ENCODE measurements at regions not wholly inside any gene's neighbourhood (a gene's known extent, or its start where the extent isn't known, plus 50 kb on each side); places are given as distances from the start of the nearest gene placed in this dataset.

- Histone ChIP-seq H4K91ac (replicated peaks; ENCODE audit: insufficient read length, low read length) (no peak overlapping the region), H3K27me3 (replicated peaks in 1 of 4; ENCODE audit: control insufficient read depth in 3 of 4, extremely low read depth in 1 of 4, insufficient read depth in 3 of 4, low read length in 3 of 4) (no peaks in the 10 kb centered on the region), H2BK120ac (replicated peaks; ENCODE audit: low read depth, low read length) (no peak overlapping the region), H4K20me1 (replicated peaks in 1 of 2; ENCODE audit: control insufficient read depth in 1 of 2, insufficient read depth in 2 of 2, low read length in 2 of 2) (no peaks in the 10 kb centered on the region), H3K9me3 (ENCODE audit: insufficient read depth in 2 of 2, low read depth in 1 of 2, low read length in 1 of 2) (no peaks in the 10 kb centered on the region), H3K27ac (ENCODE audit: low read depth, low read length) (no peak overlapping the region), H3K23ac (ENCODE audit: insufficient read length) (no peak overlapping the region), H3K36me3 (ENCODE audit: control insufficient read depth in 2 of 4, insufficient read depth in 4 of 4, low read length in 3 of 4) (no peaks in the 10 kb centered on the region), H2AFZ (ENCODE audit: low read length) (no peak overlapping the region), H3K4ac (replicated peaks; ENCODE audit: insufficient read length, low read depth, low read length) (no peak overlapping the region), H3K9ac (replicated peaks in 1 of 4; ENCODE audit: extremely low read depth in 1 of 4, low read depth in 3 of 4, low read length in 3 of 4) (no peak overlapping the region), H2BK12ac (ENCODE audit: low read depth, low read length) (no peak overlapping the region), H3K18ac (ENCODE audit: extremely low read depth, low read length) (no peak overlapping the region), H3K79me2 (ENCODE audit: control insufficient read depth in 1 of 2, insufficient read depth in 2 of 2, low read length in 2 of 2) (no peaks in the 10 kb centered on the region), H2BK15ac (ENCODE audit: low read length) (no peak overlapping the region), H4K5ac (ENCODE audit: insufficient read length, low read depth, low read length) (no peak overlapping the region), H3K56ac (replicated peaks; ENCODE audit: insufficient read length, low read depth, low read length) (no peak overlapping the region), H3K4me2 (ENCODE audit: insufficient read depth in 1 of 2, low read depth in 2 of 2, low read length in 2 of 2) (no peak overlapping the region), H3K23me2 (ENCODE audit: low read depth, low read length) (no peaks in the 10 kb centered on the region), H2BK20ac (ENCODE audit: low read length) (no peak overlapping the region), H2AK5ac (ENCODE audit: low read depth, low read length) (no peak overlapping the region), H3K79me1 (ENCODE audit: low read depth, low read length) (no peaks in the 10 kb centered on the region), H4K8ac (ENCODE audit: extremely low read depth, insufficient read depth, low read length) (no peak overlapping the region), H3K4me1 (replicated peaks in 1 of 4; ENCODE audit: control insufficient read depth in 3 of 4, insufficient read depth in 4 of 4, low read length in 3 of 4) (no peaks in the 10 kb centered on the region), H2BK5ac (ENCODE audit: low read depth, low read length) (no peak overlapping the region), H3K4me3 (ENCODE audit: extremely low read depth in 1 of 4, insufficient read depth in 2 of 4, low read depth in 3 of 4, low read length in 4 of 4) (no peak overlapping the region), H3K14ac (ENCODE audit: insufficient read length) (no peak overlapping the region)
- ChIA-PET POLR2A (ENCODE audit: partially characterized antibody) (no interaction called here), CTCF (ENCODE audit: partially characterized antibody) (no interaction called here)
- DNase-seq (ENCODE audit: low read depth in 1 of 2, low spot score in 2 of 2) (no peak), FAIRE-seq (no peak)
- TF ChIP-seq CBX8 (IDR thresholded peaks at IDR 0.05; ENCODE audit: borderline replicate concordance, low read depth, low read length) = no peak
- no peak for TF ChIP-seq CEBPB (IDR thresholded peaks at IDR 0.05; ENCODE audit: low read depth, low read length)
- no peak for TF ChIP-seq GABPA (IDR thresholded peaks at IDR 0.05; ENCODE audit: borderline replicate concordance, insufficient read depth, low read length)
- WGBS, 2 experiments (ENCODE audit: extremely low coverage in 1 of 2, insufficient coverage in 1 of 2, insufficient read length in 1 of 2, insufficient replicate concordance in 2 of 2, low coverage in 1 of 2, low lambda C conversion rate in 2 of 2, missing lambda C conversion rate in 1 of 2) = 97% methylated on average over 2 of the region's 2 CpGs; no CpG with 5 or more reads in 1 of the 2 experiments
These were observed 506.6 kb upstream of the PTBP2 start for GRCh38 chr1:96214982-96215381.

Measured in H1 (cell line).